Panc1 (cell line): ENCODE measurements at regions not wholly inside any gene's neighbourhood (a gene's known extent, or its start where the extent isn't known, plus 50 kb on each side); places are given as distances from the start of the nearest gene placed in this dataset.
"Not testable (repeated sequence)": the region's sequence is repeated elsewhere in the genome, so short reads cannot be mapped to it uniquely, and the experiment has no call there.

ENCODE experiments used
- ATAC-seq: fragments of 200-7000 bp; cut with Tn5 transposase; 2 replicates; pipeline ENCODE4 v1.9.1; 2020; ENCODE audit warnings: mild to moderate bottlenecking, moderate library complexity
- BruUV-seq: library from RNA; stranded (reverse); fragments of 400-500 nt; replicated peaks from 2 replicates; lab custom pipeline; 2021; lab: Mats Ljungman, UMichigan
- CTCF ChIA-PET: fragments of 300-600 bp; sonication (Branson Sonifier 250); formaldehyde crosslinking; loops from one replicate; lab custom pipeline; 2022; ENCODE audit warnings: antibody characterized with exemption; lab: Charles Lee
- POLR2A ChIA-PET: fragments of 300-600 bp; sonication (Branson Sonifier 250); formaldehyde crosslinking; loops from one replicate; lab custom pipeline; 2022; ENCODE audit warnings: antibody characterized with exemption; lab: Charles Lee
- DNase-seq: peaks from one replicate; pipeline ENCODE4 v3.0.0-alpha.2; 2010; ENCODE audit warnings: low read depth, low spot score
- H3K27ac ChIP-seq: 2 replicates; pipeline ENCODE4 v1.5.1; 2011; ENCODE audit warnings: mild to moderate bottlenecking, low read length, inconsistent platforms
- H3K27me3 ChIP-seq: fragments of 200-500 bp; sonication (Bioruptor generic); 2 replicates; pipeline ENCODE4 v1.6.0; 2014; ENCODE audit warnings: low read length, inconsistent platforms; ENCODE audit not compliant: control insufficient read depth, insufficient read depth
- H3K36me3 ChIP-seq: fragments of 200-500 bp; sonication (Bioruptor generic); 2 replicates; pipeline ENCODE4 v1.5.1; 2014; ENCODE audit warnings: inconsistent platforms, mild to moderate bottlenecking, low read length, moderate library complexity; ENCODE audit not compliant: control insufficient read depth, insufficient read depth
- H3K4me1 ChIP-seq: 2 replicates; pipeline ENCODE4 v1.5.1; 2011; ENCODE audit warnings: inconsistent platforms, mild to moderate bottlenecking, low read length, moderate library complexity; ENCODE audit not compliant: control insufficient read depth, insufficient read depth
- H3K4me3 ChIP-seq, 2 experiments: 2 replicates each; pipeline ENCODE4 v1.5.1; 2011 to 2012; ENCODE audit warnings: low read depth in 2 of 2, low read length in 2 of 2, mild to moderate bottlenecking in 2 of 2, inconsistent platforms in 1 of 2, moderate library complexity in 1 of 2
- H3K9me3 ChIP-seq: fragments of 200-500 bp; sonication (Bioruptor generic); 2 replicates; pipeline ENCODE4 v1.5.1; 2014; ENCODE audit warnings: low read depth, mild to moderate bottlenecking, inconsistent platforms, low read length, moderate library complexity; ENCODE audit not compliant: control insufficient read depth, insufficient read depth
- POLR2AphosphoS5 ChIP-seq: IDR thresholded peaks from 2 replicates; pipeline ENCODE4 v1.6.1; 2012; ENCODE audit warnings: mild to moderate bottlenecking, low read depth, low read length, moderate library complexity
- SIN3A ChIP-seq: IDR thresholded peaks from 2 replicates; pipeline ENCODE4 v1.6.1; 2012; ENCODE audit warnings: low read depth, mild to moderate bottlenecking, low read length, moderate library complexity, borderline replicate concordance; ENCODE audit not compliant: insufficient read depth
- TCF7L2 ChIP-seq: IDR thresholded peaks from 2 replicates; pipeline ENCODE4 v1.6.1; 2011; ENCODE audit warnings: mild to moderate bottlenecking, low read depth, low read length, inconsistent platforms
- in situ Hi-C: cut with HindIII; loops from 2 replicates; pipeline ENCODE4 v1.10.0; 2016; ENCODE audit warnings: low sequenced_read_pairs, low pct_unique_long_range_greater_than_20kb
- intact Hi-C: fragments of 100-400 bp; cut with micrococcal nuclease; formaldehyde crosslinking; loops from one replicate; pipeline ENCODE4 v1.10.0; 2022; ENCODE audit not compliant: unreplicated experiment
- TF ChIP-seq, protein P1 (sequence below): fragments of 450-650 bp; IDR thresholded peaks from 2 replicates; pipeline ENCODE4 v1.5.1; 2017; ENCODE audit warnings: mild to moderate bottlenecking
- TF ChIP-seq, protein P2 (sequence below), 2 experiments: IDR thresholded peaks; 2 replicates each; pipeline ENCODE4 v1.6.1; 2011 to 2012; ENCODE audit warnings: low read depth in 2 of 2, control low read depth in 1 of 2, low read length in 1 of 2, mild to moderate bottlenecking in 1 of 2, moderate library complexity in 1 of 2; ENCODE audit not compliant: insufficient read depth in 1 of 2

DNA sequence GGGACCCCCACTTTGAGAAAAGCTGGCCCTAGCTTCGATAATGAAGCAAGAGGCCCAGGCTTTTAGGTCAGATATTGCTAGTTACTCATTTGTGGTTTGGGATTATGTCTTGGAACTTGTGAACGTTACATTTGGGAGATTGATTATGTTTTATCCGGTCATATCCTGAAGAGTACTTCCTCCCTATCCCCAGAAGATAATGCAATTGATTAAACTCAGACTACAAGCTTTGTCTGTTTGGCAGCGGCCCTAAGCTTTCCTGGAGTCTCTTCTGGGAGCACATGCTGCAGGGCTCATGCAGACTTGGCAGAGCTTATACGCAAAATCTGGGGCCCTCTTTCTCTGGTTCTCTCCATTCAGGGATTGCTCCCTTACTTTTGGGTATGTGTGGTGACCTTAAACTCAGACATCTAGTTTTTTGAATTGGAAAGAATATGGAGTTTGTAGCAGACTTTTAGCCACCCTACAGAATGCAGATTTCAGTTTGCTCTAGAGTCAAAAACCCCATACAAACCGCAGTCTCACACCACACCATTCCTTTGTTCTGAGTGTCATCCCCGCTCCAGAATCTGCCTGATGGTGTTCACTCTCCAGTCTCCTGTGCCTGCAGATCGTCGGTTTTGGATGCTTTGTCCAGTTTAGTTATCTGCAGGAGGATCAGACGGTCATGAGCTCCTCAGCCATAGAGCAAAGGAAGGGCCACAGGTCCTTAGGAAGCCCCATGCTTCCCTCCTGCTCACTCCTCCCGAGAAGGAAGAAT, 449.5 kb upstream of the TRPC7 start:
- TF ChIP-seq TCF7L2 (no peak), POLR2AphosphoS5 (no peak), SIN3A (no peak)
- TF ChIP-seq, protein P1, sequence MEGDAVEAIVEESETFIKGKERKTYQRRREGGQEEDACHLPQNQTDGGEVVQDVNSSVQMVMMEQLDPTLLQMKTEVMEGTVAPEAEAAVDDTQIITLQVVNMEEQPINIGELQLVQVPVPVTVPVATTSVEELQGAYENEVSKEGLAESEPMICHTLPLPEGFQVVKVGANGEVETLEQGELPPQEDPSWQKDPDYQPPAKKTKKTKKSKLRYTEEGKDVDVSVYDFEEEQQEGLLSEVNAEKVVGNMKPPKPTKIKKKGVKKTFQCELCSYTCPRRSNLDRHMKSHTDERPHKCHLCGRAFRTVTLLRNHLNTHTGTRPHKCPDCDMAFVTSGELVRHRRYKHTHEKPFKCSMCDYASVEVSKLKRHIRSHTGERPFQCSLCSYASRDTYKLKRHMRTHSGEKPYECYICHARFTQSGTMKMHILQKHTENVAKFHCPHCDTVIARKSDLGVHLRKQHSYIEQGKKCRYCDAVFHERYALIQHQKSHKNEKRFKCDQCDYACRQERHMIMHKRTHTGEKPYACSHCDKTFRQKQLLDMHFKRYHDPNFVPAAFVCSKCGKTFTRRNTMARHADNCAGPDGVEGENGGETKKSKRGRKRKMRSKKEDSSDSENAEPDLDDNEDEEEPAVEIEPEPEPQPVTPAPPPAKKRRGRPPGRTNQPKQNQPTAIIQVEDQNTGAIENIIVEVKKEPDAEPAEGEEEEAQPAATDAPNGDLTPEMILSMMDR: no peak
- TF ChIP-seq, protein P2, sequence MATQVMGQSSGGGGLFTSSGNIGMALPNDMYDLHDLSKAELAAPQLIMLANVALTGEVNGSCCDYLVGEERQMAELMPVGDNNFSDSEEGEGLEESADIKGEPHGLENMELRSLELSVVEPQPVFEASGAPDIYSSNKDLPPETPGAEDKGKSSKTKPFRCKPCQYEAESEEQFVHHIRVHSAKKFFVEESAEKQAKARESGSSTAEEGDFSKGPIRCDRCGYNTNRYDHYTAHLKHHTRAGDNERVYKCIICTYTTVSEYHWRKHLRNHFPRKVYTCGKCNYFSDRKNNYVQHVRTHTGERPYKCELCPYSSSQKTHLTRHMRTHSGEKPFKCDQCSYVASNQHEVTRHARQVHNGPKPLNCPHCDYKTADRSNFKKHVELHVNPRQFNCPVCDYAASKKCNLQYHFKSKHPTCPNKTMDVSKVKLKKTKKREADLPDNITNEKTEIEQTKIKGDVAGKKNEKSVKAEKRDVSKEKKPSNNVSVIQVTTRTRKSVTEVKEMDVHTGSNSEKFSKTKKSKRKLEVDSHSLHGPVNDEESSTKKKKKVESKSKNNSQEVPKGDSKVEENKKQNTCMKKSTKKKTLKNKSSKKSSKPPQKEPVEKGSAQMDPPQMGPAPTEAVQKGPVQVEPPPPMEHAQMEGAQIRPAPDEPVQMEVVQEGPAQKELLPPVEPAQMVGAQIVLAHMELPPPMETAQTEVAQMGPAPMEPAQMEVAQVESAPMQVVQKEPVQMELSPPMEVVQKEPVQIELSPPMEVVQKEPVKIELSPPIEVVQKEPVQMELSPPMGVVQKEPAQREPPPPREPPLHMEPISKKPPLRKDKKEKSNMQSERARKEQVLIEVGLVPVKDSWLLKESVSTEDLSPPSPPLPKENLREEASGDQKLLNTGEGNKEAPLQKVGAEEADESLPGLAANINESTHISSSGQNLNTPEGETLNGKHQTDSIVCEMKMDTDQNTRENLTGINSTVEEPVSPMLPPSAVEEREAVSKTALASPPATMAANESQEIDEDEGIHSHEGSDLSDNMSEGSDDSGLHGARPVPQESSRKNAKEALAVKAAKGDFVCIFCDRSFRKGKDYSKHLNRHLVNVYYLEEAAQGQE (IDR thresholded peaks at IDR 0.05; ENCODE audit: insufficient read depth in 1 of 2, low read depth in 2 of 2, low read length in 1 of 2): no peak
- no peaks in the 10 kb centered on the region for H3K27me3 ChIP-seq
- no peaks in the 10 kb centered on the region for H3K9me3 ChIP-seq
- in situ Hi-C loops (no loop called here), intact Hi-C loops (no loop called here)
- no peak overlapping the region for H3K4me3 ChIP-seq
- no peaks in the 10 kb centered on the region for H3K36me3 ChIP-seq
- CTCF ChIA-PET: no interaction called here
- ATAC-seq (no peak), DNase-seq (no peak)
- BruUV-seq: no TSS peak
- H3K27ac ChIP-seq: no peak overlapping the region
- POLR2A ChIA-PET: no interaction called here
- H3K4me1 ChIP-seq: no peaks in the 10 kb centered on the region

DNA sequence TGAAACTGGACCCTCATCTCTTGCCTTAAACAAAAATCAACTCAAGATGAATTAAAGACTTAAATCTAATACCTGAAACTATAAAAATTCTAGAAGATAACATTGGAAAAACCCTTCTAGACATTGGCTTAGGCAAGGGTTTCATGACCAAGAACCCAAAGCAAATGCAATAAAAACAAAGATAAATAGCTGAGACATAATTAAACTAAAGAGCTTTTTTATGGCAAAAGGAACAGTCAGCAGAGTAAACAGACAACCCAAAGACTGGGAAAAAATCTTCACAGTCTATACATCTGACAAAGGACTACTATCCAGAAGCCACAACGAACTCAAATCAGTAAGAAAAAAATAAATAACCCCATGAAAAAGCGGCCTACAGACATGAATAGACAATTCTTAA, 446.9 kb upstream of the TRPC7 start:
- in situ Hi-C loops, POLR2A ChIA-PET, H3K27ac ChIP-seq, H3K36me3 ChIP-seq, H3K4me3 ChIP-seq, CTCF ChIA-PET, intact Hi-C loops, ATAC-seq, H3K27me3 ChIP-seq, H3K9me3 ChIP-seq, DNase-seq, H3K4me1 ChIP-seq, BruUV-seq: not testable (repeated sequence)

DNA sequence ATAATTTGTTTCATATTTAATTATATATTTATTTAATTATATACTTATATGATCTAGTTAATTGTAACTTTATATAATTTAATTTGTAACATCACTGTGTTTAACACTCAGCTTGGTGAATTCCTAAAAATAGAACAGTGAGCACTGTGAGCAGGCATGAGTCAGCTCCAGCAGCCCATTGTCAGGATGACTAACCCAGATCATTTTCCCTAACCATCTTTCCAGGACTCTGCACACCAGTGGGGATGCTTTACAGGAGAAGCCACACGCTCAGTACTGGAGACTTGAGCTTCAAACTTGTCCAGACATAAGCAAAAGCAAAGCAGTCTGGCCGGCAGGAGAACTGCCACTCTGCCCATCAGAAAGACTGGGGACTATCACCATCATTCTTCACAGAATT, 446.2 kb upstream of the TRPC7 start:
- H3K27me3 ChIP-seq: no peaks in the 10 kb centered on the region
- H3K9me3 ChIP-seq: no peaks in the 10 kb centered on the region
- no peaks in the 10 kb centered on the region for H3K36me3 ChIP-seq
- intact Hi-C loops: no loop called here
- ChIA-PET POLR2A (interaction anchor here (0.7 kb wide), 1 partner anchor 11 kb away, joined by 6 read pairs; no protein-coding TSS in a partner anchor), CTCF (no interaction called here)
- in situ Hi-C loops: no loop called here
- DNase-seq (peak; percentile 80), ATAC-seq (peak; percentile 58; the same call in 1 of the 2 replicates)
- H3K27ac ChIP-seq: no peak overlapping the region
- H3K4me3 ChIP-seq: no peak overlapping the region
- no TSS peak for BruUV-seq
- TF ChIP-seq, protein P2 (IDR thresholded peaks at IDR 0.05; ENCODE audit: insufficient read depth in 1 of 2, low read depth in 2 of 2, low read length in 1 of 2): no peak
- TF ChIP-seq POLR2AphosphoS5 (no peak), TCF7L2 (no peak), SIN3A (no peak)
- TF ChIP-seq, protein P1: no peak
- no peaks in the 10 kb centered on the region for H3K4me1 ChIP-seq
